Activated CD4-positive, alpha-beta memory T cell treated with anti-CD3 and anti-CD28 coated beads for 36 hours (primary cell): ENCODE measurements at regions not wholly inside any gene's neighbourhood (a gene's known extent, or its start where the extent isn't known, plus 50 kb on each side); places are given as distances from the start of the nearest gene placed in this dataset.
"Not testable (repeated sequence)": the region's sequence is repeated elsewhere in the genome, so short reads cannot be mapped to it uniquely, and the experiment has no call there.

Source experiments
- CTCF ChIA-PET: fragments of 350-600 bp; sonication (Branson Sonifier 250); formaldehyde crosslinking; loops from one replicate; lab custom pipeline; 2021; ENCODE audit warnings: antibody characterized with exemption, inconsistent platforms; lab: Charles Lee
- POLR2A ChIA-PET: fragments of 350-600 bp; sonication (Branson Sonifier 250); formaldehyde crosslinking; loops from one replicate; lab custom pipeline; 2021; ENCODE audit warnings: antibody characterized with exemption; lab: Charles Lee
- DNase-seq: peaks from one replicate; pipeline ENCODE4 v3.0.0-alpha.2; 2020
- H3K27ac Mint-ChIP-seq: one replicate; pipeline ENCODE4 v1.8.0; 2021; ENCODE audit warnings: mixed read lengths
- H3K27me3 Mint-ChIP-seq: one replicate; pipeline ENCODE4 v1.8.0; 2021; ENCODE audit warnings: mixed read lengths
- H3K36me3 Mint-ChIP-seq: one replicate; pipeline ENCODE4 v1.8.0; 2021; ENCODE audit warnings: mixed read lengths
- H3K4me1 Mint-ChIP-seq: one replicate; pipeline ENCODE4 v1.8.0; 2021; ENCODE audit warnings: low read depth, mixed read lengths
- H3K4me3 Mint-ChIP-seq: one replicate; pipeline ENCODE4 v1.8.0; 2021; ENCODE audit warnings: mild to moderate bottlenecking, mixed read lengths
- H3K9me3 Mint-ChIP-seq: one replicate; pipeline ENCODE4 v1.8.0; 2021; ENCODE audit warnings: mixed read lengths
- intact Hi-C: fragments of 100-400 bp; cut with micrococcal nuclease; formaldehyde crosslinking; loops from one replicate; pipeline ENCODE4 v1.15.1; 2023

DNA sequence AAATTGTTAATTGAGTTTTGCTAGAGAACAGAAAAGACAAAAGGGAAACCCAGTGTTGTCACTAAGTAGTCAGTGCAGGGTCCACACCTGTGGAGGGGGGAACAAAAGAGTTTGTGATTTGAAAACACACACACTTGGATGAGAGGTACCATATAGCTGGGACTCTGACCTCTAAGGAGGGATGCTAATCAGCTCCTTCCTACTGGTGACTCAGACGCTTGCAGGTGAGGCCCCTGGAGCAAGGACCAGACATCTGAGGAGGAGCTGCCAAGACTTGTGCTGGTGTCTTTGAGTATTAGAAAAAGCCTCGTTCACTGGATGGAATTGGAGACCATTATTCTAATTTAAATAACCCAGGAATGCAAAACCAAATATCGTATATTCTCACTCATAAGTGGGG, 146.4 kb upstream of the MAP2 start:
- DNase-seq, result no peak
- Mint-ChIP-seq H3K4me1 (no peaks in the 10 kb centered on the region), H3K27me3 (no peaks in the 10 kb centered on the region)

DNA sequence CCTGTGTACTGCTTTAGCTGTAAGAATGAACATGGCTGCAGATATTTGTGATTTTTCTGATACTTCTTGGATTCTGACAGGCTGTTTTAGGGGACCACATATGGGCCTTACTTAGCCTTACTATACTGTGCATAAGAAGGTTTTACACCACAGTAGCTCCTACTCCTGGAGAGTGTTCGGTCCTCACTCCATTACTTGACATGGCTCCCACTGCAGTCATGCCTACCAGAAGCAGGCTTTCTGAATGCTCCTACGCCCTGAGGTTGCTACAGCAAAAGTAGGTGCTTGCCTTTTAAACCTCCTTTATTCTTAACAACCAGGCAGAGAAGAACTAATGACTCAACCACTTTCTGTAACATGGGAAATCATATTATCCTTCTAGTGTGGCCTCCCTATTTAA, 125.2 kb upstream of the MAP2 start:
- intact Hi-C loops, result no loop called here
- no peak overlapping the region for H3K4me3 Mint-ChIP-seq
- H3K4me1 Mint-ChIP-seq, result no peaks in the 10 kb centered on the region
- H3K9me3 Mint-ChIP-seq, result no peaks in the 10 kb centered on the region
- ChIA-PET CTCF (no interaction called here), POLR2A (no interaction called here)
- no peaks in the 10 kb centered on the region for H3K36me3 Mint-ChIP-seq
- no peaks in the 10 kb centered on the region for H3K27me3 Mint-ChIP-seq
- H3K27ac Mint-ChIP-seq, result no peak overlapping the region
- no peak for DNase-seq

More for the DNA sequence above, 146.4 kb upstream of the MAP2 start:
- Mint-ChIP-seq H3K4me3 (no peak overlapping the region), H3K27ac (no peak overlapping the region), H3K9me3 (peaks cover 5% of the 10 kb centered on the region), H3K36me3 (no peaks in the 10 kb centered on the region)
- POLR2A ChIA-PET, result no interaction called here
- CTCF ChIA-PET, result no interaction called here
- intact Hi-C loops, result no loop called here

- intact Hi-C loops, H3K4me3 Mint-ChIP-seq, H3K27ac Mint-ChIP-seq, POLR2A ChIA-PET, H3K4me1 Mint-ChIP-seq, DNase-seq, H3K27me3 Mint-ChIP-seq, H3K36me3 Mint-ChIP-seq, CTCF ChIA-PET, H3K9me3 Mint-ChIP-seq: not testable (repeated sequence)
Observed at GRCh38 chr2:209299478-209299877, 124.4 kb upstream of the MAP2 start.

DNA sequence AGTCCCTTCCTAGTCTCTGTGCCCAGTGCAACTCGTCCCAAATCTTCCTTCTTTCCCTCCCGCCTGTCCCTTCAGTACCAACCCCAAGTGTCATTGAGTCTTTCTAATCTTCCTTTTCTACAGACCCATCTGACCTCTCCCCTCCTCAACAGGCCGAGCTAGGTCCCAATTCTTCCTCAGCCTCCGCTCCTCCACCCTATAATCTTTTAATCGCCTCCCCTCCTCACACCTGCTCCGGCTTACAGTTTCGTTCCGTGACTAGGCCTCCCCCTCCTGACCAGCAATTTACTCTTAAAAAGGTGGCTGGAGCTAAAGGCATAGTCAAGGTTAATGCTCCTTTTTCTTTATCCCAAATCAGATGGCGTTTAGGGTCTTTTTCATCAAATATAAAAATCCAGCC, 123.1 kb upstream of the MAP2 start:
- H3K36me3 Mint-ChIP-seq, POLR2A ChIA-PET, H3K27me3 Mint-ChIP-seq, H3K9me3 Mint-ChIP-seq, intact Hi-C loops, H3K27ac Mint-ChIP-seq, CTCF ChIA-PET, DNase-seq, H3K4me1 Mint-ChIP-seq, H3K4me3 Mint-ChIP-seq: not testable (repeated sequence)

GRCh38 chr2:209305026-209305425, 118.8 kb upstream of the MAP2 start:
- Mint-ChIP-seq H3K4me1 (no peaks in the 10 kb centered on the region), H3K36me3 (no peaks in the 10 kb centered on the region), H3K9me3 (no peaks in the 10 kb centered on the region), H3K4me3 (no peak overlapping the region), H3K27ac (no peak overlapping the region), H3K27me3 (no peaks in the 10 kb centered on the region)
- DNase-seq, result no peak
- ChIA-PET POLR2A (no interaction called here), CTCF (no interaction called here)
- intact Hi-C loops, result no loop called here

DNA sequence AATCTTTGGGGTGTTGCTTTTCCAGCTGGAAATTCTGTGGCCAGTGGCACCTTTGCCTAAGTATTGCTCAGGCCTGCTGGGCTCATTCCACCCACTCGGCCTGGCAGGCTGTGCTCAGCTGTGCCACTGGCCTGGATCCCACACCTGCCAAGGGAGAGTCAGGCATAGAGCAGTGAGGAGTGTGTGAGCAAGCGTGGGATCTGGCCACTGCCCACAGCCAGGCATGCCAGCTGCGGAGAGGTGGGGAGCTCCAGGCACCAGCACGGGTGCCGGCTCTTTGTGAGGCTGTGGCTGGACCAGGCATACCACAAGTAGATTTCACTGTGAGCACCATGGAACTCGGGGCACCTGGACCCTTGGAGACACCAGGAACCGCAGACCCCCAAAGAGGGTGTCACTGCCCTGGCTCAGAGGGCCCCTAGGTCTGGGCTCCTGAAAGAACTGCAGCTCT, 118.1 kb upstream of the MAP2 start:
- Mint-ChIP-seq H3K9me3 (no peaks in the 10 kb centered on the region), H3K4me3 (no peak overlapping the region), H3K36me3 (no peaks in the 10 kb centered on the region), H3K4me1 (no peaks in the 10 kb centered on the region), H3K27ac (no peak overlapping the region), H3K27me3 (no peaks in the 10 kb centered on the region)
- ChIA-PET CTCF (no interaction called here), POLR2A (no interaction called here)
- intact Hi-C loops, result no loop called here
- DNase-seq, result no peak

- H3K4me3 Mint-ChIP-seq, result no peak overlapping the region
- intact Hi-C loops, result no loop called here
Observed at GRCh38 chr2:209307161-209308001, 116.5 kb upstream of the MAP2 start.

GRCh38 chr2:209308415-209308814, 115.4 kb upstream of the MAP2 start:
- intact Hi-C loops, result no loop called here
- Mint-ChIP-seq H3K27me3 (no peaks in the 10 kb centered on the region), H3K36me3 (no peaks in the 10 kb centered on the region), H3K4me3 (no peak overlapping the region), H3K27ac (no peak overlapping the region), H3K9me3 (no peaks in the 10 kb centered on the region), H3K4me1 (no peaks in the 10 kb centered on the region)
- DNase-seq, result no peak
- ChIA-PET CTCF (no interaction called here), POLR2A (no interaction called here)

More at GRCh38 chr2:209307161-209308001, 116.5 kb upstream of the MAP2 start:
- Mint-ChIP-seq H3K36me3 (no peaks in the 10 kb centered on the region), H3K27me3 (no peaks in the 10 kb centered on the region), H3K27ac (no peak overlapping the region), H3K9me3 (no peaks in the 10 kb centered on the region), H3K4me1 (no peaks in the 10 kb centered on the region)
- POLR2A ChIA-PET, result no interaction called here
- CTCF ChIA-PET, result no interaction called here
- no peak for DNase-seq

- Mint-ChIP-seq H3K9me3 (no peaks in the 10 kb centered on the region), H3K36me3 (no peaks in the 10 kb centered on the region), H3K4me3 (no peak overlapping the region), H3K27ac (no peak overlapping the region), H3K27me3 (no peaks in the 10 kb centered on the region), H3K4me1 (no peaks in the 10 kb centered on the region)
- ChIA-PET CTCF (no interaction called here), POLR2A (no interaction called here)
- DNase-seq, result no peak
- intact Hi-C loops, result no loop called here
Observed at GRCh38 chr2:209311948-209312347, 111.9 kb upstream of the MAP2 start.

GRCh38 chr2:209312450-209312849, 111.4 kb upstream of the MAP2 start:
- POLR2A ChIA-PET, H3K36me3 Mint-ChIP-seq, DNase-seq, H3K4me3 Mint-ChIP-seq, CTCF ChIA-PET, H3K27me3 Mint-ChIP-seq, H3K27ac Mint-ChIP-seq, H3K4me1 Mint-ChIP-seq, intact Hi-C loops, H3K9me3 Mint-ChIP-seq: not testable (repeated sequence)

DNA sequence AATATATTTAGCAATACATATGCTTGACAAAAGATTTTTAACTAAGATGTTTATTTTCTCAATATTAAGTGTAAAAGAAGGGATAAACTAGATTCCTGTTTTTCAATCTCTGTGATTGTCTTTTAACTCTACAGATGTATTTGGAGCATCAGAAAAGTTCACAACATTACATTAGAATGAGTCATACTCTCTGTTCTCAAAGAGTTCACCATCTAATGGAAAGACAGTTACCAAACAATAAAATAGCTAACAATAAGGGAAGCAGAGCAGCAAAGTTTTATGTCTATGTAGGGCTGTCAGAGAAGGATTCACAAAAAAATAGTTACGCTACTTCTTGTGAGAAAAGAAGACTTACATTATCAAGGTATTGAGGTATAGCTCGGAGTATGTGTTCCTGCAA, 109.2 kb upstream of the MAP2 start:
- CTCF ChIA-PET, result no interaction called here
- intact Hi-C loops, result no loop called here
- Mint-ChIP-seq H3K27me3 (no peaks in the 10 kb centered on the region), H3K27ac (no peak overlapping the region), H3K9me3 (no peaks in the 10 kb centered on the region), H3K36me3 (no peaks in the 10 kb centered on the region), H3K4me1 (no peaks in the 10 kb centered on the region), H3K4me3 (no peak overlapping the region)
- DNase-seq, result no peak
- POLR2A ChIA-PET, result no interaction called here

DNA sequence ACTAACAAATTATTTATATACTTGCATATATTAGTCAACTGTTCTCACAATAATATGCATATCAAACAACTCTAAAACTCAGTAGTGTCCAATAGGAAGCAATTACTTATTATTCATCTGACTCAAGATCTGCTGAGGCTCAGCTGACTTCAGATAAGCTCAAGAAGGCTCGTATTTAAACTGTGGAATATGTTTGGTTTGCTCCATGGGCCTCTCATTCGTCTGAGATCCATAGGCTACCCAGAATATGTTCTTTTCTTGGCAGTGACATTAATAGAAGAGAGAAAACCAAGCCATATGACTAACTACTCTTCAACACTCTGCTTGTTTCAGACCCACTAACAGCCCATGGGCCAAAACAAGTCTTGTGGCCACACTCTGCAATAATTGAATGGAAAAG, 107.7 kb upstream of the MAP2 start:
- Mint-ChIP-seq H3K4me1 (no peaks in the 10 kb centered on the region), H3K27me3 (no peaks in the 10 kb centered on the region), H3K4me3 (no peak overlapping the region), H3K36me3 (no peaks in the 10 kb centered on the region), H3K9me3 (no peaks in the 10 kb centered on the region), H3K27ac (no peak overlapping the region)
- ChIA-PET CTCF (no interaction called here), POLR2A (no interaction called here)
- no peak for DNase-seq
- intact Hi-C loops, result no loop called here

DNA sequence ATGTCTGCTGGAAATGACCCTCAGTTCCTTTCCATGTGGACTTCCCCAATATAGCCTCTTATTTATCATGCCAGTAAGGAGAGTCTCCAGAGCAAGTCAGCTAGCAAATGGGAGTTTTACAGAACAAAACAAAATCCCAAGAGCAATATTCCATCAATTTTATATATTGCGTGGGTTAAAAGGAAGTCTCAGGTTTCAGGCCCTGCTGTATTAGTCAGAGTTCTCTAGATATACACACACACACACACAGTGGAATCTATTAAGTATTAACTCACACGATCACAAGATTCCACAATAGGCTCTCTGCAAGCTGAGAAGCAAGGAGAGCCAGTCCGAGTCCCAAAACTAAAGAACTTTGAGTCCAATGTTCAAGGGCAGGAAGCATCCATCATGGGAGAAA, 102.8 kb upstream of the MAP2 start:
- no peak for DNase-seq
- no peak overlapping the region for H3K4me3 Mint-ChIP-seq
- H3K4me1 Mint-ChIP-seq, result no peaks in the 10 kb centered on the region
- H3K27ac Mint-ChIP-seq, result no peak overlapping the region
- H3K36me3 Mint-ChIP-seq, result no peaks in the 10 kb centered on the region
- intact Hi-C loops, result no loop called here
- no peaks in the 10 kb centered on the region for H3K9me3 Mint-ChIP-seq
- ChIA-PET CTCF (interaction anchor here (2.3 kb wide), 1 partner anchor 14 kb away, joined by 8 read pairs; no protein-coding TSS in a partner anchor), POLR2A (no interaction called here)
- no peaks in the 10 kb centered on the region for H3K27me3 Mint-ChIP-seq
